IPS-18a (cell line): ENCODE measurements at regions not wholly inside any gene's neighbourhood (a gene's known extent, or its start where the extent isn't known, plus 50 kb on each side); places are given as distances from the start of the nearest gene placed in this dataset.
"Not testable (repeated sequence)": the region's sequence is repeated elsewhere in the genome, so short reads cannot be mapped to it uniquely, and the experiment has no call there.

Source experiments
- H3K27ac ChIP-seq: one replicate; pipeline ENCODE4 v1.5.1; 2013; ENCODE audit warnings: low read length
- H3K27me3 ChIP-seq: one replicate; pipeline ENCODE4 v1.6.1; 2013; ENCODE audit warnings: mild to moderate bottlenecking, low read length; ENCODE audit not compliant: control insufficient read depth, insufficient read depth
- H3K36me3 ChIP-seq: one replicate; pipeline ENCODE4 v1.6.1; 2013; ENCODE audit warnings: low read depth, low read length; ENCODE audit not compliant: control insufficient read depth
- H3K4me1 ChIP-seq: one replicate; pipeline ENCODE4 v1.6.1; 2013; ENCODE audit warnings: low read depth, low read length; ENCODE audit not compliant: control insufficient read depth
- H3K4me3 ChIP-seq: one replicate; pipeline ENCODE4 v1.5.1; 2013; ENCODE audit warnings: low read length
- H3K9ac ChIP-seq: one replicate; pipeline ENCODE4 v1.6.1; 2013; ENCODE audit warnings: mild to moderate bottlenecking, low read length, moderate library complexity
- H3K9me3 ChIP-seq: one replicate; pipeline ENCODE4 v1.6.1; 2013; ENCODE audit warnings: low read depth, low read length; ENCODE audit not compliant: control insufficient read depth

GRCh38 chr3:69660631-69661030 is 78.6 kb upstream of the MITF start:
- Histone ChIP-seq H3K4me3 (no peak overlapping the region), H3K36me3 (no peaks in the 10 kb centered on the region), H3K27me3 (no peaks in the 10 kb centered on the region), H3K9me3 (peaks cover 4% of the 10 kb centered on the region), H3K4me1 (no peaks in the 10 kb centered on the region), H3K9ac (no peak overlapping the region), H3K27ac (no peak overlapping the region)

DNA sequence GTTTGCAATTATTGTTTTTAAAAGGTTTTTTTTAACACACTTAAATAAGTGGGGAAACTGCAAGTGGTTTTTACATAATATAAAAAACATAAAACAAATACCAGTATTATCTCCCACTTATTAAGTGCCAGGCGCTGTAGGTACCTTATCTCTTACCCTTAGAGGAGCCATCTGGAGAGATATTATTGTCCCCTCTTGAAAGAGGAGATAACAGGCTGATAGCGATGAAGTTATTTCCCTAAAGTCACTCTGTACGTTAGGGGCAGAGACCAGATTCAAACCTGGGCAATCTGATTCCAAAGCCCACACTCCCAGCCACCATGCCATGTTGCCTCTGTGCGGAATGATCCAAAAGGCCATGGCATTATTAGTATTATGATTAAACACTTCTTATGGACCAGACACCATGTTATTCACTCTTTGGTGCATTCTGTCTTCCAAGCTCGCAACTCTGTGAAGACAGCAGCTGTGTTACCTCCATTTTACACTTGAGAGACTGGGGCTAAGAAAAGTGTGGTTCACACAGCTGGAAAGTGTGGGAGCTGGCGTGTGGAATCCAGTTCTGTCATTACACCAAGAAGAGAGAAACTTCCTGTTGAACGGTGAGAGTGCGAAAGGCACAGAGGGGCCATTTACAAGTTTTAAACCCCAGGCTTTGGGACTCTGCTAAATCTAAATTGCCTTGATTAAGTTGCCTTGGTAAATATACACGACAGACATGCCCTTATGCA is 79.9 kb upstream of the MITF start:
- no peak overlapping the region for H3K9ac ChIP-seq
- peaks cover 4% of the 10 kb centered on the region for H3K9me3 ChIP-seq
- no peaks in the 10 kb centered on the region for H3K4me1 ChIP-seq
- no peaks in the 10 kb centered on the region for H3K36me3 ChIP-seq
- no peak overlapping the region for H3K4me3 ChIP-seq
- H3K27ac ChIP-seq = no peak overlapping the region
- H3K27me3 ChIP-seq = no peaks in the 10 kb centered on the region

- H3K27me3 ChIP-seq = no peaks in the 10 kb centered on the region
- H3K9me3 ChIP-seq = peaks cover 4% of the 10 kb centered on the region
- H3K9ac ChIP-seq = no peak overlapping the region
- no peaks in the 10 kb centered on the region for H3K4me1 ChIP-seq
- no peaks in the 10 kb centered on the region for H3K36me3 ChIP-seq
- H3K27ac ChIP-seq = no peak overlapping the region
- H3K4me3 ChIP-seq = no peak overlapping the region
Measured at GRCh38 chr3:69658514-69659140, 80.6 kb upstream of the MITF start.

DNA sequence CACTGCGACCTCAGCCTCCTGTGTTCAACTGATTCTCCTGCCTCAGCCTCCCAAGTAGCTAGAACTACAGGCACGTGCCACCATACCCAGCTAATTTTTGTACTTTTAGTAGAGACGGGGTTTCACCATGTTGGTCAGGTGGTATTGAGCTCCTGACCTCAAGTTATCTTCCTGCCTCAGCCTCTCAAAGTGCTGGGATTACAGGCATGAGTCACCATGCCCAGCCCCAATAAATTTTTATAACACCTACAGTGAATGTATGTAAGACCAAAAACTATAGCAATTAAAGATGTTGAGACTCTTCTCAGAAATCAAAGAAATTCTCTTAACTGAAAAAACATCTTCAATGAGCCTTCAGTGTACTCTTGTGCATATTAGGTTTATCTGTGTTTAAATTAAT is 82.2 kb upstream of the MITF start:
- H3K9ac ChIP-seq, H3K27ac ChIP-seq, H3K4me1 ChIP-seq, H3K4me3 ChIP-seq, H3K9me3 ChIP-seq, H3K27me3 ChIP-seq, H3K36me3 ChIP-seq: not testable (repeated sequence)

DNA sequence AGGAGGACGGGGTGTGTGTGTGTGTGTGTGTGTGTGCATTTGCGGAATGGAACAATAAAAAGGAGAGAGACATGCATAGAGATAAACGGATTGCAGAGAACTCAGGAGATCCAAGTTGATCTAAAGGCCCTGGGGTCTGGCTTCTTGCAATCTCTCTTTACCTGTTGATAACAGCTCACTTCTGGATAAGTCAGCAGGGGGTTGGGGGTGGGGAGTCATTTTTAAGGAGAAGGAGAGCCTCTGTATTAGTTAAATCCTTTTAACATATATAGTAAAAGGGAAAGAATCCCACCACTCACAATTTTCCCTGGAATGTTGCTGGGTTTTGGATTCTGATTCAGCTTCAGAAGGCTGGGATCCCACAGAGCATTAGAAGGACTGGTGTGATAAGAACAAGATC is 87.5 kb upstream of the MITF start:
- Histone ChIP-seq H3K27ac (no peak overlapping the region), H3K36me3 (no peaks in the 10 kb centered on the region), H3K4me1 (no peaks in the 10 kb centered on the region), H3K9me3 (no peaks in the 10 kb centered on the region), H3K4me3 (no peak overlapping the region), H3K9ac (no peak overlapping the region), H3K27me3 (no peaks in the 10 kb centered on the region)

DNA sequence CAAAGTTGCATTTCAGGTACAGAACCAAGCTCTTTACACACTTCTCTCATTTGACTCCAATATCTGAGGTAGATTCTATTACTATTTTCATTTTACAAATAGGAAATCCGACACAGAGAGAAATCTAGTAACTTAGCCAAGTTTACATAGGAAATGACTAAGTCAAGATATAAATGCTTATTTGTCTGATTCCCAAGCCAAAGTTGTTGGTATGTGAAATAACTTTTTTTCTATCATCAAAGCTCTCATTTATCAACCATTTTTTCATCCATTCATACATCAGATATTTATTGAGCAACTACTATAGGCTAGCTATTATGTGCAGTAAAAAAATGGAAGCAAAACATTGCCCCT is 89.2 kb upstream of the MITF start:
- no peaks in the 10 kb centered on the region for H3K9me3 ChIP-seq
- no peaks in the 10 kb centered on the region for H3K27me3 ChIP-seq
- no peaks in the 10 kb centered on the region for H3K4me1 ChIP-seq
- no peak overlapping the region for H3K9ac ChIP-seq
- H3K36me3 ChIP-seq = no peaks in the 10 kb centered on the region
- no peak overlapping the region for H3K4me3 ChIP-seq
- H3K27ac ChIP-seq = no peak overlapping the region

DNA sequence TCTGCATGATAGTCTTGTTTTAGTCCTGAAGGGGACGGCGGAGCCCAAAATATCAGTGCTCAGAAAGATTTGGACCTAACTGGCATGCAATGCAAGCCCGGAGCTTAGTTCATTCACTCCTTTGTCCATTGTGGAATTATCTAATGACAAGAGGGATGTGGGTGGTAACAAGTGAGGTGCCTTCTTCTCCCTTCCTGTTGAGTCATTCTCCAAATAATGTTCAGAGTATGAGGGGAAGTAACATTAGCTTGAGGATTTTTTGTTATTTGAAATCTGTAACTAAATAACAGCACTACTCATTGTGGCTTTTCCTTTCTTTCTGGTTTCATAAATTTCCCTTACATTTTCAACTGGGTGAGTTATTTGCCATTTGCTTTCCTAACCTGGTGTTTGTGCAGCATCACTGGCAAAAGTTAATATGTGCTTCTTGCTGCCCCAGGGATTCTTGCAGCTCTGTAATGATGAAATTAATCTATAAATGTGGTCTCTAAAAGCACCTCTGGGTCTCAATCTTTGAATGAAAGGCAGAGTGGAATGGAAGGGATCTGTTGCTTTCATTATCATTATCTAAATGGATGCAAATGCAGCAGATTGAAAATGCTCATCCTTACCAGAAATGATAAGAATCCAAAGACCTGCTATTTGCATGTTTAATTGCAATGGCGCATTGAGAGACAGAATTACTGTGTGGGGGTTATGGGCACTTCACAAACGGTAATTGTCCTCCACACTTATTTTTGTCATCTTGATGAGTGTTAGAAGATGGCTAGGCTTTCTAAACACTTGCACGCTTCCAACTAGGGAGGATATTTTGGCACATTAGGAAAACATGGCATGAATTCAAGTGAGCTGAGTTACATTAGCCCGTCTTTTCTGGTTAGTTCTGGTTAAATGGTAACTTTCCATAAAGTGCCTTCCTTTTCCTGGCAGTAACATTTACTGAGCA is 89.9 kb upstream of the MITF start:
- Histone ChIP-seq H3K36me3 (no peaks in the 10 kb centered on the region), H3K9ac (no peak overlapping the region), H3K4me1 (no peaks in the 10 kb centered on the region), H3K27me3 (no peaks in the 10 kb centered on the region), H3K4me3 (no peak overlapping the region), H3K9me3 (no peaks in the 10 kb centered on the region), H3K27ac (no peak overlapping the region)

DNA sequence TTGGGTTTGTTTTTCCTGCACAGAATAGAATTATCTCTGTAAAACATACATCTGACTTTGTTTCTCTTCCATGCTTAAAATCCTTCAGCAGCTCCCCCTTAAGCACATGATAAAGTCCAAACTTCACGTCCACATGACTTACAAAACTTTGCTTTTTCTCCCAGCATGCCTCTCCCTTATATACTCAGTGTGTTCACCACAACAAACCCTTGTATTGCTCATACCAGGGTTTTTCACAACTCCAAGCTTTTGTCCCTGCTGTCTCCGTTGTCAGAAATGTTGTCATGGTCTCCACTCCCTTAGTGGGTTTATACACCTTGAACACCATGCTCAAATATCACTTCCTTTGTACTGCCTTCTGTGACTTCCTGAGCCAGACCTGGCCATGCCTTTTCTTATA is 91.1 kb upstream of the MITF start:
- H3K9me3 ChIP-seq = no peaks in the 10 kb centered on the region
- H3K4me3 ChIP-seq = no peak overlapping the region
- H3K9ac ChIP-seq = no peak overlapping the region
- no peaks in the 10 kb centered on the region for H3K36me3 ChIP-seq
- H3K27ac ChIP-seq = no peak overlapping the region
- H3K4me1 ChIP-seq = no peaks in the 10 kb centered on the region
- H3K27me3 ChIP-seq = no peaks in the 10 kb centered on the region

DNA sequence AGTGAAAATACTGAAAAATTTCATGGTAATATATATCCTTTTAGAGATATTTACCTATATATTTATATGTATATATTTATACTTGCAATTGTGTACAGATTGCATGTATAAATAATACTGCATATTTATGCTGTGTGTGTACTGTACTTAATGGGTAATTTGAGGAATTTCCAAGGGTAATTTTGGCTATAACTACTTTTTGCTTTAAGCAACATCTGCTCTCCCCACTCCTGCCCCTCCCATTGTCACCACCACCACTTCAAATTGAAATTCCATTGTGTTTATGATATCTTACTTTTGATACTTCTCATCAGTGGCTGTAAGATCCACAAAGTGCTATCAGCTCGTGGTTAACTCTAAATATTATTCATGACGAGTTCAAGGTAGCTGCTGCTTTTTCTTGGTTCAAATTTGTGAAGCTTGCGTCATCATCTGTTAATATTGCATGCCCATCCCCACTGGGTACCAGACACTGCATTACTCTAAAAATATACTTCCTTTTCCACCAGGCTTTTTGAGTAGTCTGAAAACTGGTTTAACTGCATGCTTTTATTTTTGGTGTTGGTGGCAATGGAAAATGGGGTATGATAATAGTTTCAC is 91.7 kb upstream of the MITF start:
- Histone ChIP-seq H3K27me3 (no peaks in the 10 kb centered on the region), H3K36me3 (no peaks in the 10 kb centered on the region), H3K9me3 (no peaks in the 10 kb centered on the region), H3K4me3 (no peak overlapping the region), H3K4me1 (no peaks in the 10 kb centered on the region), H3K9ac (no peak overlapping the region), H3K27ac (no peak overlapping the region)

GRCh38 chr3:69647081-69647480 is 92.2 kb upstream of the MITF start:
- Histone ChIP-seq H3K4me1 (no peaks in the 10 kb centered on the region), H3K9ac (no peak overlapping the region), H3K9me3 (no peaks in the 10 kb centered on the region), H3K27ac (no peak overlapping the region), H3K36me3 (no peaks in the 10 kb centered on the region), H3K4me3 (no peak overlapping the region), H3K27me3 (no peaks in the 10 kb centered on the region)

- H3K4me3 ChIP-seq = no peak overlapping the region
- no peak overlapping the region for H3K9ac ChIP-seq
- H3K27me3 ChIP-seq = no peaks in the 10 kb centered on the region
- no peak overlapping the region for H3K27ac ChIP-seq
- no peaks in the 10 kb centered on the region for H3K36me3 ChIP-seq
- no peaks in the 10 kb centered on the region for H3K4me1 ChIP-seq
- H3K9me3 ChIP-seq = no peaks in the 10 kb centered on the region
Measured at GRCh38 chr3:69646287-69647067, 92.8 kb upstream of the MITF start.
